ENCODE measurements at regions not wholly inside any gene's neighbourhood (a gene's known extent, or its start where the extent isn't known, plus 50 kb on each side); places are given as distances from the start of the nearest gene placed in this dataset.

- TF ChIP-seq ZFX (IDR thresholded peaks at IDR 0.05; ENCODE audit: borderline replicate concordance) (no peak), CTCF (IDR thresholded peaks at IDR 0.05) (no peak)
- H3K27ac ChIP-seq: no peak overlapping the region
Measured at GRCh38 chr2:220162320-220162719, 534.9 kb downstream of the SLC4A3 start.

- no peak overlapping the region for H3K27ac ChIP-seq
- no peak for TF ChIP-seq ZFX (IDR thresholded peaks at IDR 0.05; ENCODE audit: borderline replicate concordance)
- TF ChIP-seq CTCF (IDR thresholded peaks at IDR 0.05): no peak
Measured at GRCh38 chr2:220163486-220163885, 536.1 kb downstream of the SLC4A3 start.

- no peak overlapping the region for H3K27ac ChIP-seq
- TF ChIP-seq ZFX (IDR thresholded peaks at IDR 0.05; ENCODE audit: borderline replicate concordance) (no peak), CTCF (IDR thresholded peaks at IDR 0.05) (peak; percentile 32)
Measured at GRCh38 chr2:220165401-220165800, 538.0 kb downstream of the SLC4A3 start.

GRCh38 chr2:220166616-220167015 lies 539.2 kb downstream of the SLC4A3 start:
- TF ChIP-seq ZFX (IDR thresholded peaks at IDR 0.05; ENCODE audit: borderline replicate concordance) (no peak), CTCF (IDR thresholded peaks at IDR 0.05) (no peak)

GRCh38 chr2:220167956-220168355 lies 540.5 kb downstream of the SLC4A3 start:
- TF ChIP-seq CTCF (IDR thresholded peaks at IDR 0.05): no peak
- no peak for TF ChIP-seq ZFX (IDR thresholded peaks at IDR 0.05; ENCODE audit: borderline replicate concordance)
- H3K27ac ChIP-seq: no peak overlapping the region

More at GRCh38 chr2:220166616-220167015, 539.2 kb downstream of the SLC4A3 start:
- no peak overlapping the region for H3K27ac ChIP-seq

GRCh38 chr2:220168891-220169546 lies 541.6 kb downstream of the SLC4A3 start:
- TF ChIP-seq ZFX (IDR thresholded peaks at IDR 0.05; ENCODE audit: borderline replicate concordance) (no peak), CTCF (IDR thresholded peaks at IDR 0.05) (no peak)
- H3K27ac ChIP-seq: no peak overlapping the region

- no peak overlapping the region for H3K27ac ChIP-seq
- TF ChIP-seq ZFX (IDR thresholded peaks at IDR 0.05; ENCODE audit: borderline replicate concordance) (no peak), CTCF (IDR thresholded peaks at IDR 0.05) (no peak)
Measured at GRCh38 chr2:220174826-220175225, 547.4 kb downstream of the SLC4A3 start.

Measured in 22Rv1 (cell line).